ENCODE measurements at regions not wholly inside any gene's neighbourhood (a gene's known extent, or its start where the extent isn't known, plus 50 kb on each side); places are given as distances from the start of the nearest gene placed in this dataset.

GRCh38 chr14:104345621-104346462 is 207.5 kb downstream of the KIF26A start:
- no peak overlapping the region for H3K9ac ChIP-seq (ENCODE audit: insufficient read depth in 1 of 2, low read depth in 2 of 2, low read length in 2 of 2)
- no peaks in the 10 kb centered on the region for H3K79me2 ChIP-seq (ENCODE audit: control insufficient read depth, insufficient read depth, low read length)
- BruUV-seq (replicated peaks), result no TSS peak
- 2% methylated on average over 11 of the region's 20 CpGs for WGBS (ENCODE audit: insufficient coverage, low coverage, missing lambda C conversion rate)
- no peak overlapping the region for H2AFZ ChIP-seq (ENCODE audit: low read depth, low read length)
- DNase-seq (ENCODE audit: extremely low read depth in 1 of 4, low spot score in 3 of 4) (no peak), ATAC-seq (no peak), FAIRE-seq (no peak)
- no peaks in the 10 kb centered on the region for H3K27me3 ChIP-seq (ENCODE audit: control insufficient read depth in 2 of 2, insufficient read depth in 2 of 2, low read length in 2 of 2)
- H3K4me3 ChIP-seq, result no peak overlapping the region
- in situ Hi-C loops (cut with MboI), result no loop called here
- intact Hi-C loops (cut with micrococcal nuclease), result no loop called here
- H3K9me3 ChIP-seq (replicated peaks; ENCODE audit: control insufficient read depth, insufficient read depth, low read depth, low read length), result no peaks in the 10 kb centered on the region
- no peak overlapping the region for H3K4me2 ChIP-seq (ENCODE audit: insufficient read depth, low read length)
- no peaks in the 10 kb centered on the region; a peak in 1 of 5 replicates for H3K4me1 ChIP-seq (replicated peaks in 1 of 2; ENCODE audit: control insufficient read depth in 2 of 2, insufficient read depth in 2 of 2, low read length in 2 of 2)
- H3K27ac ChIP-seq (ENCODE audit: extremely low read depth, low read depth, low read length), result no peak overlapping the region
- no peaks in the 10 kb centered on the region for H4K20me1 ChIP-seq (replicated peaks; ENCODE audit: control insufficient read depth, insufficient read depth, low read length)
- ChIA-PET CTCF (ENCODE audit: low intra/inter-chr PET ratio) (no interaction called here), POLR2A (interaction anchor here (0.8 kb wide), 1 partner anchor 212 kb away, joined by 3 read pairs; no protein-coding TSS in a partner anchor)
- H3K36me3 ChIP-seq (ENCODE audit: control insufficient read depth, insufficient read depth, low read length), result no peaks in the 10 kb centered on the region
- no peak for TF ChIP-seq SMARCB1 (IDR thresholded peaks at IDR 0.05; ENCODE audit: insufficient read length, low read depth)
- TF ChIP-seq ZNF436 (CRISPR knock-in tag; IDR thresholded peaks at IDR 0.05), result no peak
- TF ChIP-seq KAT2B (IDR thresholded peaks at IDR 0.05; ENCODE audit: low read depth, low read length), result no peak
- H3K9me1 ChIP-seq (ENCODE audit: control insufficient read depth, insufficient read depth, low read length), result no peaks in the 10 kb centered on the region

- ATAC-seq (no peak), DNase-seq (ENCODE audit: extremely low read depth in 1 of 4, low spot score in 3 of 4) (no peak), FAIRE-seq (no peak)
- no peaks in the 10 kb centered on the region for H3K9me1 ChIP-seq (ENCODE audit: control insufficient read depth, insufficient read depth, low read length)
- H3K4me1 ChIP-seq (replicated peaks in 1 of 2; ENCODE audit: control insufficient read depth in 2 of 2, insufficient read depth in 2 of 2, low read length in 2 of 2), result no peaks in the 10 kb centered on the region; a peak in 1 of 5 replicates
- TF ChIP-seq SNIP1 (IDR thresholded peaks at IDR 0.05; ENCODE audit: low read depth) (no peak), ESRRB (CRISPR knock-in tag; IDR thresholded peaks at IDR 0.05; ENCODE audit: borderline replicate concordance) (no peak), ELF4 (CRISPR knock-in tag; IDR thresholded peaks at IDR 0.05) (no peak), ASH1L (IDR thresholded peaks at IDR 0.05; ENCODE audit: borderline replicate concordance, low read depth, partially characterized antibody) (no peak), TEAD4 (IDR thresholded peaks at IDR 0.05; ENCODE audit: low read length) (no peak), TEAD4 (CRISPR knock-in tag; IDR thresholded peaks at IDR 0.05; ENCODE audit: borderline replicate concordance) (no peak), MAFK (IDR thresholded peaks at IDR 0.05; ENCODE audit: low read length) (no peak), EP300 (IDR thresholded peaks at IDR 0.05; ENCODE audit: low read length) (no peak)
- H3K9me3 ChIP-seq (replicated peaks; ENCODE audit: control insufficient read depth, insufficient read depth, low read depth, low read length), result no peaks in the 10 kb centered on the region
- H3K79me2 ChIP-seq (ENCODE audit: control insufficient read depth, insufficient read depth, low read length), result no peaks in the 10 kb centered on the region
- no peaks in the 10 kb centered on the region for H4K20me1 ChIP-seq (replicated peaks; ENCODE audit: control insufficient read depth, insufficient read depth, low read length)
- 0% methylated on average over 10 of the region's 10 CpGs for WGBS (ENCODE audit: insufficient coverage, low coverage, missing lambda C conversion rate)
- BruUV-seq (replicated peaks), result no TSS peak
- H3K4me2 ChIP-seq (ENCODE audit: insufficient read depth, low read length), result no peak overlapping the region
- in situ Hi-C loops (cut with MboI) (no loop called here), intact Hi-C loops (cut with micrococcal nuclease) (no loop called here)
- H3K9ac ChIP-seq (ENCODE audit: insufficient read depth in 1 of 2, low read depth in 2 of 2, low read length in 2 of 2), result no peak overlapping the region
- H3K27ac ChIP-seq (ENCODE audit: extremely low read depth, low read depth, low read length), result no peak overlapping the region
- no peaks in the 10 kb centered on the region for H3K36me3 ChIP-seq (ENCODE audit: control insufficient read depth, insufficient read depth, low read length)
- CTCF ChIA-PET (ENCODE audit: low intra/inter-chr PET ratio), result no interaction called here
- no peak overlapping the region for H2AFZ ChIP-seq (ENCODE audit: low read depth, low read length)
- POLR2A ChIA-PET, result no interaction called here
- no peak overlapping the region for H3K4me3 ChIP-seq
- no peaks in the 10 kb centered on the region for H3K27me3 ChIP-seq (ENCODE audit: control insufficient read depth in 2 of 2, insufficient read depth in 2 of 2, low read length in 2 of 2)
These were observed 208.2 kb downstream of the KIF26A start for GRCh38 chr14:104346608-104347007.

Measured in K562 (cell line).